ENCODE measurements at regions not wholly inside any gene's neighbourhood (a gene's known extent, or its start where the extent isn't known, plus 50 kb on each side); places are given as distances from the start of the nearest gene placed in this dataset.

DNA sequence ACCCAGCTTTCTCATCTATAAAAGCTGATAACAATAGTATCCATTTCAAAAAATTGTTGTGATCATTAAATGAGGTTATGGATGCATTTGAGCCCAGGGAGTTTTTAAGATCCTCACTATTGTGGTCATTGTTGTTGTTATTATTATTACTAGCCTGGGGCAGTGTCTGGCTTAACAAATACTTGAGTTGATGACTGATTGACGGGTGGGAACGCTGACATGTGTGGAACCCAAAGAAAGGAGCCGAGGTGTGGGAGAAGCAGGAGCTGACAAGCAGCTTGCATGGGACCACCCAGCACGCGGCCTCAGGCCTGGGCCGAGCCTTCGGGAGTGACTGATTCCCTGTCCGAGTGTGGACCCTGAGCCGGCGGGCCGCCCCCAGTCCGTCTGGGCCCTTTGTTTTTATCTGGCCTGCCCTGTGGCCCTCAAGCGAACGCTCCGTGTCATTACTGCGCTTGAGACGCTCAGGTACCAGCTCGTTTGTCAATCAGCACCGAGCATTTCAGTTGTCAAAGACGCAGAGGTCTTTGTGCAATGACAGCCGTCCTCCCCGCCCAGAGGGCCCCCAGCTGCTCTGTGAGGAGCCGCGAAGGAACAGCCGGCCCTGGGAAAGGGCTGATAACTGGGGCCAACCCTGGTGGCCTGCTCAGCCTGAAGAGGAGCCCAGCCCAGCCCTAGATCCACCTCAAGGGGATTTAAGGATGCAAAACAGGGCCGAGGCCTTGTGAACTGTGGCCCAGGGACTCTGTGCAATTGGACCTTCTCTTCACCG, 132.9 kb upstream of the FOXF1 start:
- no peak for DNase-seq

DNA sequence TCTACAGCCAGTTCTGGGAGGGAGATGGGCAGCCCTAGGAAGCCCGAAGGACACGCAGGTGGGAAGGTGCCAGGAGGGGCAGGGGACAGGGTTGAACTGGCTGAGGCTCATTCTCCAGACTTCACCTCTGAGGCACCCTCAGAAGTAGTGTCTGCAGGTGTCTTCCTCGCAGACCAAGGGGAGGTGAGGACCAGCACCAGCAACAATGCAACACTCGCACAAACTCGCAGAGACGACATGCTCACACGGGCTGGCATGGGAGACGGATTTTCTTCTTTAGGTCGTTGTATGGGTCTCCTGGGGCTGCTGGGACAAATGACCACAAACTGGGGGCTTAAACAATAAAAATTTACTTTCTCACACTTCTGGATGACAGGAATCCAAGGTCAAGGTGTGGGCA, 132.2 kb upstream of the FOXF1 start:
- DNase-seq: no peak

DNA sequence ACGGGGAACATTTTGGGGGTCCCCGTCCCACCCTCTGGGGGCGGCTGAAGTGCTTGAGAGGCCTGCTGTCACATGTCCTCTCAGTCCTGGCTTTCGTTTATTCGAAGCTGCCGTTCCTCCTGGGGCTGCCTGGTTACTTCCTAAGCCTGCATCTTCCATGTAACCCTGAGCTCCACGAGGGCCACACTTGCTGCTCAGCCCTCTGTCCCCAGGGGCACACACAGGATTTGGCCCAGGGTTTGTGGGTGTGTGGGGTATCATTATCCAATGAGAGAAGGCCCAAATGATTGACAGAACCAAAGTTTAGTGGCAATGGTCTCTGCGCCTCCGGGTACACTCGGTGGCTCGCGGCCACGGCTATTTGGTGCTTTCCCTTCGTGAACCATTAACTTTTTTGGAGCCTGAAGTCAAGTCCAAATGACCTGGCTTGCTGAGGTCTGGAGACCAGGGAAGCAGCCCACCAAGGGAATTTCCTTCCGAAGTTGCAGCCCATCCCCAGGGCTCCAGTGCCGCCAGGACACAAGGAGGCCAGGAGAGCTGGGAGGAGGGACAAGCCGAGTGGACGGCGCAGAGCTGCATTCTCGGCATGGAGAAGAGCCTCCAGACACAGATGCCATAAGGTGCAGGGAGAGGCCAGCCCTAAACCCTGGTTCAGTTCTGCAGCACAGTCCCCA, 131.4 kb upstream of the FOXF1 start:
- no peak for DNase-seq

DNA sequence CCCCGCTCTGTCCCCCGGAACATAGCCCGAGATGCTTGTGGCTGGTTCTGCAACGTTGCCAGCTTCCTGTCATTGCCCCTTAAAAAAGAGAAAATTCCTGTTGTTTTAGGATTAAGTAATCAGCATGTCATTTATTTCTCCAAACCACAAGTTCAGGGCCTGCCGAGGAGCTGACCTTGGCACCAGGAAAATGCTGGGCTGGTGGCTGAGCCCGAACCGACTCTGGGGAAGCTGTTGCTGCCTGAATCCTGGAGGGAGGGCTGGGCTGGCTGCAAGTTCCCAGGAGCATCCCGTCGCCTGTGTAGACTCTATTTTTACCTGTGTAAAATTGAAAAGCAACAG, 130.9 kb upstream of the FOXF1 start:
- no peak for DNase-seq

DNA sequence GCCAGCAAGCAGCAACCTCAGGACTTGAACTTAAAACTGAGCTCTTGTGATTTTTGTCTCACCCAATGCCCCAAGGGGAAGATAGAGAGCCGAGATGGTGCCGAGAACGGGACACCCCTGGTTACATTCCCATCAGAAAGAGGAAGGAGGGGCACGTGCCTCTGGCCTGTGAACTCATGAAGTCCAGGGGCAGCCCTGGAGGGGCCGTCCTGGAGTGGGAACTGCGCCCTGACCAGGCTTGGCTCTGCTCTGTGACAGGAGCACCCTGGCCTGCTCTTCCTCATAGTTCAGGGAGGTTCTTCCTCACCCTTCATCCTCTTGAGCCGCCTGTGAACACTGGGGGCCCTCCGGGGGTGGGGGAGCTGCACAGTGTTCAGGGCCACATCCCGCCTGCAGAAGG, 130.3 kb upstream of the FOXF1 start:
- DNase-seq: no peak

DNA sequence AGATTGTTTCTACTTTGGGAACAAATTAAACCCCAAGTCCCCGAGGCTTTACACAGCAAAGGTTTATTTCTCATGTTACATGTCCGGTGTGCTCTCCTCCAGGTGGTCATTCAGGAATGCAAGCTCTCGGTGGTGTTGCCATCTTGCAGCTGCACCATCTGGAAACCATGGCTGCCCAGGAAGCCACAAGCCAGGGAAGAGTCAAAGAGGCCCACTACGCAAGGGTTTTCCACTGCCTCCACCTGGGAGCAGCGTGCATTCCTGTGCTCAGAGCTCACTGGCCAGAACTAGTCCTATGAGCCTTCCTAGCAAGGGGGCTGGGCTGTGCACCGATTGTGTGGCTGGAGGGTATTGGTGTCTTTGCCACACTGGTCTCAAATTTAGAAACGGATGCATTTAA, 128.8 kb upstream of the FOXF1 start:
- no peak for DNase-seq

DNA sequence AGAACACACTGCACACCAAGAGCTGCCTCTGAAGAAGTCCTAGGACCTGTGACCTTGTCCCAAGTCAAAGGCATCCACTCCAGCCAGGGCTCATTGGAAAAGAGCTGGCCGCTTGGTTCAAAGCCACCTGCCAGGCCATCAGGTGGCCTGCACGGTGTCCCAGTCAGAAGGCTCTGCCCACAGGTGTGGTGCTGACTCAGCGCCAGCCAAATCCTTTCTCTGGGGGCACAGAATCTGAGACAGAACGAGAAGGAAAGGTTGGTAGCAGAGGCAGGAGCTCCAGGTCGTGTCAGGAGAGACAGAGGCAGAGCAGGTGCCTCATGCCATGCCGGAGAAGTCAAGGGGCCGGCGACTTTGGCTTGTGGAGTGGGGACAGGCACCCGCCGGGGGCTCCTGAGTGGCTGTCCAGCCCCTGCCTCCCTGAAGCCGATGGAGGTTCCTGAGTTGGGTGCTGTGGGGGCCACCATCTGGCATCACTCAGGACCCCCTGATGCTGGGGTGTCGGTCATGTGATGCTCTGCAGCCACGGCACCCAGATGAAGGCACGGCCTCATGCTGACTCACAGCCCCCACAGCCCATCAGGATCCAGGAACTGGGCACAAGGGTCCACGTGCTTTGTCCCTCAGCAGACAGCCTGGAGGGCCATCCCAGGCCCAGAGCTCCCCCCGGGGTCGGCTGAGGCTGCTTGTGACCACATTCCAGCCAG, 128.1 kb upstream of the FOXF1 start:
- DNase-seq: no peak

DNA sequence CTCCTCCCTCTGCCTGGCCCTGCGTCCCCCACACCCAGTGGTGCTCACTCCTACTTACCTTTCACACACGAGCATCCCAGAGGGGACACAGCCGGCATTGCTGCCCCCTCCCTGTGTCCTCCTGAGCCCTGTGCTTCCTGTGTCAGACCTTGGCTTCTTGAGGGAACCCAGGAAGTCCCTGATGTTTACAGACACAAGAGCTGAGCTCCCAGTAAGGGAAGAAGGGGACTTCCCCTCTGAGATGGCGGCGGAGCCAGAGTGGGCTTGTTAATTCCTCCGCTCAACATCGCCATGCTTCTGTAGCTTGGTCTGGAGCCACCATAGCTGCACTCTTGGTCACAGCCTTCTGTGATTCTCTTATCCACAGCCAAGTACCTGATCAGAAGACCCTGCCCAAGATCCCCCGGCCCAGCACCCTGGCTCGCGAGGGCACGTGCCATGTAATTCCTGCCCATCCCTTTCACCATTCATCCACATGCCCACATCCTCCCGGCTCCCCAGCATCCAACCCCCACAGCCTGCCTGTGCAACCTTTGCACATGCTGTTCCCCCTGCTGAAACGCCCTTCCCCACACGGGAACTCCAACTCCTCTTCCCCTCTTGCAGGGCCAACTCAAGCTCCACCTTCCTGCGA, 127.4 kb upstream of the FOXF1 start:
- DNase-seq: no peak

DNA sequence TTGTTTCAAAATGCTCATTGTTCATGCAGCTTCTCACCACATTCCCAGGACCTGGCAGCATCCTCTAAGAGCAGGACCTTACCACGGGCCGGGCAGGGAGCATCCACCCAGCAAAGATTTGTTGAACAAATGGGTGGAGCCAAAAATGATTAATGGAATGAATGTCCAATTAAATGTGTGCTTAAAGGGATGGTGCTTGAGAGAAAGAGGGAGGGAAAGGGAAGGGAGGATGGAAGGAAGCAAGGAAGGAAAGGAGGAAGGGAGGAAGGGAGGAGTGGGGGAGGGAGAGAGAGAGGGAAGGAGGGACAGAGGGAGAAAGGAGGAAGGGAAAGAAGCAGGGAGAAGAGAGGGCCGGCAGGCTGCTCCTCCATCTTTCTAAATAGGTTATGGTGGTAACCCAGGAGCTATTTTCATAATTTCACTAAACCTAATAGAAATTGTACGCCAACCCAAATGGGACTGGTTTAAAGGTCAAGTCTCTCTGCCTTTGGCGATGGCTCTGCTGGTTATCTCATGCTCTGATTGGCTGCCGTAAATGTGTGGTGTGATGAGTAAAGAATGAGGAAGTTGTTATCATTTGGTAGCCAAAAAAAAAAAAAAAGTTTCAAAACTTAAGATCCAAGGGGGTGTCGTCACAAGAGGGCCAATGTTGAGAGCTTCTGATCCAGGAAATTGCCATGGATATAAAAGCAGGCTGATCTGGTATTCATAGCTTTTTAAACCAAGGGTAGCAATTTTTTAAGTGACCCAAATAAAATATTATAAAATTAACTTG, 126.7 kb upstream of the FOXF1 start:
- DNase-seq: no peak

DNA sequence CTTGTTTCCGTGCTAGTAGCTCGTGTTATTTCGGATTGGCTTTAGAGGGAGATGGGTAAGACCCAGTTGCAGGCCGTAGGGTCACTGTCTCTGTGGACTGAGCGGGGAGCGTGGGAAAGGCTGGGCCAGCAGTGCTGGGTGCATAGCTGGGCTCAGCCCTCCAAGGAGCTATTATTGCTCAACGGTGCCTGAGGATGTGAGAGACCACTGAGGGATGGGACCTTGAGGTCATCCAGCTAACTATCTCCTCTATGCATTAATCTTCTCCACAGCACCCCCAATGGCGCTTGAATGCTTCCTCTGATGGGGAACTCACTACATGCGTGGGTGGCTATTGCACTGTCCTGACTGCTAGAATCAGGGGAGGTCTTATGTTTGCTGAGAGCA, 126.1 kb upstream of the FOXF1 start:
- DNase-seq: no peak

DNA sequence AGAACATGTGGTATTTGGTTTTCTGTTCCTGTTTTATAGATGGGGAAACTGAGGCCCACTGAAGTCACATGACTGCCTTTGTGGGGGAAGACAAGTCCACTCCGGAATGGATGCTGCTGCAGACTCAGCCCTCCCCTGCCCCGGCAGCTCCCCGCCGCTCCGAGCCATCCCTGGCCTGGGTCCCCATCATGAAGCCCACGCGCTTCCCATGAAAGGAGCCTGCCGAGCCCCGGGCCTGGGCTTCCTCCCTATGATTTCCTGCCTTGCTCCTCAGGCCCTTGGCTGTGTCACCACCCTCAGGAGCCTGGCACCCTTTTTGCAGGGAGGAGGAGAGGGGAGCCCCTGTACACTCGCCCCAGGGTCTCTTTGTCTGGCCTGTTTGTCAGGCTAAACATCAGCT, 125.3 kb upstream of the FOXF1 start:
- no peak for DNase-seq

DNA sequence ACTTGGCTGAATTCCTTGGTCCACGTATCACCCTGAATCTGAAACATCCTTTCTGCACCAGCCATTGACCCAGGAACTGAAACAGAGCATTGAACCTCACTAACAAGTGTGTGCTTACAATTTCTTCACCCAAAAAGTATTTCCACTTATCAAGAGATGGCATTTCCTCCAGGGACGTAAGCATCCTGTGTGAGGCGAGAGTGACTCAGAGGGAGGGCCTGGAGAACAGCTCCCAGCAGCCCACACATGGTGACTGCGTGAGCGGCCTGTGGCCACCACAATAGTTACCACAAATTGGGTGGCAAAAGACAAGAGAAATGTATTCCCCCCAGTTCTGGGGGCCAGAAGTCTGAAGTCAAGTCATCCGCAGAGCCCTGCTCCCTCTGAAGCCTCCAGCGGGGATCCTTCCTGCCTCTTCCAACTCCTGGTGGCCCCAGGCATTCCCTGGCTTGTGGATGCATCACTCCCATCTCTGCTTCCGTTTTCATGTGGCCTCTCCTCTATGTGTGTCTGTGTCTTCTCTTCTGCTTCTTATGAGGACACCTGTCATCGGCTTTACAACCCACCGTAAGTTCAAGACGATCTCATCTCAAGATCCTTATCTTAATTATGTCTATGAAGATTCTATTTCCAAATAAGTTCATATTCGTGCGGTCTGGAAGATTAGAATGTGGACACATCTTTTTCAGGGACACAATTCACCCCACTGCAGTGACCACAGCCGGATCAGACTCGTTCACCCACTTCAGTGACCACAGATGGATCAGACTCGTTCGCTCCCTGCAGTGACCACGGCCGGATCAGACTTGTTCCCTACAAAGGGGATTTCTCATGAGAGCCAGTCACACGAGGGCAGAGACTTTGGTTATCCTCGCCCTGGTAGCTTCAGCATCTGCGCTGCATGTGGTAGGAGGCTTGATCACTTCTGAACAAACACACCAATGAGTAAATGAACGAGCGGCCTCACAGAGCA, 122.6 kb upstream of the FOXF1 start:
- DNase-seq: no peak

DNA sequence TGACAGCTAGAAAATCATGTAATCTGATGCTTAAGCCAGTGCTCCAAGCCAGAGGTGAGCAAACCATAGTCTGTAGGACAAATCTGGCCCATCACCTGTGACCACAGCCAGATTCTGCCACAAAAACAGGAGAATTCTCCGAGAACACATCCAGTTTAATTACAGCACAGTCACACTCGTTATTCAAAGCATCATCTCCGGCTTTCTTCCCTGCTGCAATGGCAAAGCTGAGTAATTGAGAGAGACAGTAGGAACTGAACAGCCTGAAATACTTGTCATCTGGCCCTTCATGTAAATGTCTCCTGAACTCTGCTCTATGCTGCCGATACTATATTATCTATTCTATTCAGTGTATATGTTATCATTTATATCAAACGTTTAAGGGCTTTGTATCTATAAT, 121.4 kb upstream of the FOXF1 start:
- no peak for DNase-seq

DNA sequence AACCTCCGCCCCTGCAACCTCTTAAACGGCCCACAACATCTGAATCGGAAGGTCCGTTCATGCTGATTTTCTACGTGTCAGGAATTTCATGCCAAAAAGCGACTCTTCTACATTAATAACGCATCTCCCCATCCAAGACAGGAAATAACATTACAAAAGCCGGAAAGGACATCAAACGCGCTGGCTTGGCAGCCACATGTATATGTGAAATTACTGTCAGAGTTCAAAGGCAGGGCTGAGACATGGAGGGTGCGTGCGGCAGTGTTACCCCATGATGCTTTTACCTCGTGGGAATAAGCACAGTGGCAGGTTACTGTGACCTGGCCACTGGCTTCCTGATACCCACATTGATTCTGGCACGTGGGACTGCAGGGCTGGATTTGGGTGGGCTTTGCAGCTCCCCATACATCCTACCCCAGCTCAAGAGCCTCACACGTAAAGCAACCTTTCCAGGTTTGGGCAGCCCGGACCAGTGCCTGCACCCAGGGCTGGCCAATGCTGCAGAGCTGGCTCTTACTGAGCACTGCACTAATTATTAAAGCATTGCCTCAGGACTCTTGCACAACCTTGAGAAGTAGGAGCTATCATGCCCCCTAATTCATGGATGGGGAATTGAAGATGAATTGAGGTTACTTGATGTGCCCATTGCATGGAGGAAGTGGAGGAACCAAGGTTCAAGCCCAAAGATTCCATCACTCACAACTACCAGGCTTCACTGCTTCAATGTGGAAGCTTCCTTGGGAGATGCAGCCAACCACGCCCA, 120.6 kb upstream of the FOXF1 start:
- no peak for DNase-seq

DNA sequence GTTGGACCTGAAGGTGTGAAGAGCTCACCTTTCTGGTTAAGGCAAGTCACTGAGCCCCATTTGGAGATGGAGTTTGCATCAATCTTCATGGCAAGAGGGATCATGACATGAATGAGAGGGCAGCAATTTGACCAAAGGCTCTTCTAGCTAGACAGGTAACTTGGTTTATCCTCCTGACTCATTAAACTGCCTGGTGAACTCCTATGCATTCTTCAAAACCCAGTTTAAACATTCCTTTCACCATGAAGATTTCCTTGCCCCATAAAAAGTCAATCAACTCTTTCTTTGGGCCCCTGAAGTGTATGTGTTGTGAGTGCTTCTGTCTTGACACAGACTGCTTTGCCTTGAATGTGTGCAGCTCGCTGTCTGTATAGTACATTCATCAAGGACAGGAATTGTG, 120.0 kb upstream of the FOXF1 start:
- DNase-seq: no peak

DNA sequence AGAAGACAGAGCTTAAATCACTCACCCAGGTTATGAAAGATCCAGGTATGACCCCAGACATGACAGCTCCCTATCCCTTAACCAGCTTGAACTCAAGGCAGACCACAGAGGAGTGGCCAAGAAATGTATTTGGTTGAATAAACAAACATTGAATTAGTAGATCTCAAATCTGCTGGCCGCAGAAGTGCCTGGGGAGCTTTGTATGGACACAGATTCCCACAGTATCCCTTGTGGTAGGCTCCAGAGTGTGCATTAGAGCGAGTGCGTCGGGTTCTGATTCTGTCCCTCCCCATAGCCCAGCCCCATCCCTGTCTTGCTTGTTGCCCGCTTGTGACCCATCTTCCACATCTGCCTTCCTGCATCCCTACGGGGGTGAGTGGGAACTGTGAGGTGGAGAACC, 118.8 kb upstream of the FOXF1 start:
- no peak for DNase-seq

DNA sequence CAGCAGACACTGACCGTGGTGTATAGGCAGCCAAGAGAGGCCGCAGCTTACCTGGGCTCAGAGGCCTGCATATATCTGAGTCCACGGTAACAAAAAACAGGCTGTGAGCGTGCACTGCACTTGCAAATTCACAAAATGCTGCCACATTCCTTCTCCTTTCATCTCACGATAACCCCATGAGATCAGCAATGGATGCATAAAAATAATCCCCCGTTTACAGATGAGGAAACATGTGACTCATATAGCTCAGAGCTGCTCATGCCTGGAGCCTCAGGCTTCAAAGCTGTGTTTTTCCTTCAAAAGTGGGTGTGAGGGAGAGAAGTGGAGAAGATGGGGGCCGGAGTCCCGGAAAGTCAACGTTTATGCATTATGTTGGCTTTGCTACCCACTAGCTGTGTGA, 118.3 kb upstream of the FOXF1 start:
- no peak for DNase-seq

DNA sequence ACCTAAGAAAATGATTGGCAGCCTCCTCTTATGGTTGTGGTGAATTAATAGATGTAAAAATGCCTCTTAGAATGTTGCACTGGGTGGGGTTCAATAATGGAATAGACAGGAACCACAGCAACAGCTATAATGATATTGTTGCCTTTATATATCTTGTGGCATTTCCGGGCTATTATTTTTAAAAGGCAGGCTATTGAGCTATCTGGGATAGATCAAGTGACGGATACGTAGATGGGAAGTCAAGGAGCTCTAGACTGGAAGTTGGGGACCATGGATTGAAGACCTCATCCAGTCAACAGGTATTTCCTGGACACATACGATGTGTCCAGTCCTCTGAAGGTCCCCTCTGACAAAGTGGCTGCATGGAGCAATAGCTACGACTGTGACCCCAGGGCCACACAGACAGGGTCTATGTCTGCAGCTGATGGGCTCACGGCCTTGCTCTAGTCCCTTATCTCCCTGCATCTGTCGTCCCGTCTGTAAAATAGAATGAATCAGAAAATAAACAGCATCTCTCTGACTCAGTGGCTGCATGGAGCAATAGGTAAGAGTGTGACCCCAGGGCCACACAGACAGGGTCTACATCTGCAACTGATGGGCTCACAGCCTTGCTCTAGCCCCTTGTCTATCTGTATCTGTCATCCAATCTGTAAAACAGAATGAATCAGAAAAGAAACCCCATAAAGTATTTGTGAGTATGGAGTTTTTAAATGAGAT, 117.7 kb upstream of the FOXF1 start:
- no peak for DNase-seq

DNA sequence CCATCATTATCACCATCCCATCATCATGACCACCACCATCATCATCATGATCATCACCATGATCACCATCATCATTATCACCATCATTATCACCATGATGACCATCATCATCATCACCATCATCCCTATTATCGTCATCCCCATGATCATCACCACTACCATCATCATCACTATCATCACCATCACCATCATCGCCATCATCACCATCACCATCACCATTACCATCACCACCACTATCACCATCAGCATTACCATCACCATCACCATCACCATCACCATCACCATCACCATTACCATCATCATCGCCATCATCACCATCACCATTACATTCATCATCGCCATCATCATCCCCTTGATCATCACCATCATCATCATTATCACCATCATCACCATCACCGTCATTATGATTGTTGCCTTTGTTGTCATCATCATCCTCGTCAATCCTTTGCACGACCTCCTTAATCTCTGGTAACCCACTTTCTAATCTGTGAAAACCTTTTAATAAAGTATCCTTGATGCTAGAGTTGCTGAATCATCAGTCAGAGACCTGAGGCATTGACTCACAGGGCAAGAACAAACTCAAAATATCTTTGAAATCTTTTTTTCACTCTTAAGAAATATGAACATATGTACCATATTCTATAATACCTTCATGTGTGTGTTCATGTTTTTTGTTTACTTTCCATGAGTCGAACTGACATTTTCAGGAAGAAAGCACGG, 116.3 kb upstream of the FOXF1 start:
- DNase-seq: no peak

DNA sequence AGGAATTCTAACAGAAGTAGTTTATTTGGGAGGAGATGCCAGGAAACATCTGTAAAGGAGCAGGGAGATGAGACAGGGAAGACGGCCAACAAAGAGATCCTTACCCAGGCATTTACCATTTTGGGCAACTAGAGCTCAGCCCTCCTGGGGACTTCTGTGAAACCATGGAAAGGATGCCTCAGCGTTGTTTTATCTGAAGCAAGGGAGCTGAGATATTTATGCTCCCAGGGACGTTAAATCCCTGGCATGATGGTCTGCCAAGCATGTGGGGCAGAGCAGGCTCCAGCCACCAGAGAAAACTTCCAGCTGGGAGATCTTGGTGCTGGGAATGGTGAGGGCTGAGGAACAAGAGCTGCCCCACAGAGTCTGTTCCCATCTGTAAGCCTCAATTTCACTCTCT, 114.8 kb upstream of the FOXF1 start:
- no peak for DNase-seq
